ENCODE measurements at regions not wholly inside any gene's neighbourhood (a gene's known extent, or its start where the extent isn't known, plus 50 kb on each side); places are given as distances from the start of the nearest gene placed in this dataset.

DNA sequence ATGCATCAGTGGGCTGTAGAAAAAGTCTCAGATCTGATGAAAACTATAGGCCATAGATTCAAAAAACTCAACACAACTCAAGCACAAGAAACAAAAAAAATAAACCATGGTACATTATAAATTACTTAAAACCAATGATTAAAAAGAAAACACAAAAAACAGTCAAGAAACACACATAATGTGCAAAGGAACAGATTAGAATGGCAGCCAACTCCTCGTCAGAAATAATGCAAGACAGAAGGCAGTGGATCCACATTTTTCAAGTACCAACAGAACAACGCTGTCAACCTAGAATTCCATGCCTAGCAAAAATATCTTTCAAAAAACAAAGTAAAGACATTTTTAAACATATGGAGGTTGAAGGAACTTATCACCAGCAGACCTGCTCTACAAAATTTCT, 69.7 kb downstream of the PSMB1 start:
- in situ Hi-C loops (cut with MboI; ENCODE audit: low pct_unique_long_range_greater_than_20kb, low sequenced_read_pairs): no loop called here
- DNase-seq: no peak

DNA sequence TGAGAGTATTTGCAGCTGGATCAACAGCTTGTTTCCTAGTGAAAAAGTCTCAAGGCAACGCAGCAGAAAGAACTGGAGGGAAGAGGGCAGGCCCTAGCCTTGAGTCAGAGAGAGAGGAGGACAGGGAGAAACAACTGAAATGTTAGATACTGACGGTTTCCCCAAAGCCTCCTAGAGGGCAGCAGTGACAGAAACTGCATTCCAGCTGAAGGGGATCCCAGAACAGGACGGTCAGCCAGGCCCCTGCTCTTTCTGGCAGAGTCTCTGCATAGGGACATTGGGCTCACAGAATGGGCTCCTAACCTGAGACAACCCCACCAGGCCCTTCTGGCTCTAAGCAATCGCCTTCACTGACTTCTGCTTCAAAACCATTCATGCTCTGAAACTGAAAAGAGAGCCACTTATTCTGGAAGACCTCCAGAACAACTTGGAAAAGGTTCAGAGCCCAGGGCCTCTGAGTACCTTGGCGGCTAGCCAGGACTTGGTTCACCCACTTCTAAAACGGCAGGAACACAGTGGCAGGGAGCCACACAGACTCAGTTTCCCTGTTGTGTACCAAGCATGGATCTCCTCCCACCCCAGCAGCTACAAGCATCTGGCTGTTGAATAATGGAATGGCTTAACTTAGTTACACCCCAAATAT, 72.9 kb downstream of the PSMB1 start:
- in situ Hi-C loops (cut with MboI; ENCODE audit: low pct_unique_long_range_greater_than_20kb, low sequenced_read_pairs): no loop called here
- no peak for DNase-seq

DNA sequence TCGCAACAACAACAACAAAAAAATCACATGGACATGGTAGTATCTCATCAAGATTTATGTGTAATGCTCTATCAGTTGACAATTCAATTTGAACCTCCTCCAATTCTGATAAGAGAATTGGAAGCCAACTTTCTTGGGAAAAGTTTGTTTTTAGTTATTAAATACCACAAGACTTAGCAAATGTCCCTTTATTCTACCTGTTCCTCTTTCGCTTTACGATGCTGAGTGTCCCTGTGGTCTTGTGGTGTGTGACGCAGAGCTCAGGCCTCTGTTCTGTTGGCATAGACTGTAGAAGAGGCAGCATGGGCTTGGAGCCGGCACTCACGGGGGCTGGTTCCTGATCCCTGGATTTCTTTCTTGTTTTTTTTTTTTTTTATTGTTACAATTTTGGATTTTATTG, 76.7 kb downstream of the PSMB1 start:
- DNase-seq: peak; percentile 23
- in situ Hi-C loops (cut with MboI; ENCODE audit: low pct_unique_long_range_greater_than_20kb, low sequenced_read_pairs): no loop called here

DNA sequence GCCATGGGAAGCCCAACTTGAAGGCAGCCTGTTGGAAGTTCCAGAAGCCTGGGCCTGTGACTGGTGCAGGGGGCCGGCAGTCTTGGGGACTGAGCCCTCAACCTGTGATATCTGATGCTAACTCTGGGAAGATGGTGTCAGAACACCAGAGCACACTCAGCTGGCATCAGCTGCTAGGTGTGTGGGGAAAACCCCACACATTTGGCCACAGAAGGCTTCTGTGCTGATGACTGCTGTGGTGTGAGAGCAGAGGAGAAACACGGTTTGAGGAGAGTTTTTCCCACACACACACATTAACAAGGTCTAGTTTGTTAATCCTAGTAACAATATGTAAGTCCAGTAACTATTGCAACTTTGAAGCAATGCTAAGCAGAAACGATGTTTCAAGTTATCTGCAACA, 78.0 kb downstream of the PSMB1 start:
- in situ Hi-C loops (cut with MboI; ENCODE audit: low pct_unique_long_range_greater_than_20kb, low sequenced_read_pairs): no loop called here
- DNase-seq: no peak

DNA sequence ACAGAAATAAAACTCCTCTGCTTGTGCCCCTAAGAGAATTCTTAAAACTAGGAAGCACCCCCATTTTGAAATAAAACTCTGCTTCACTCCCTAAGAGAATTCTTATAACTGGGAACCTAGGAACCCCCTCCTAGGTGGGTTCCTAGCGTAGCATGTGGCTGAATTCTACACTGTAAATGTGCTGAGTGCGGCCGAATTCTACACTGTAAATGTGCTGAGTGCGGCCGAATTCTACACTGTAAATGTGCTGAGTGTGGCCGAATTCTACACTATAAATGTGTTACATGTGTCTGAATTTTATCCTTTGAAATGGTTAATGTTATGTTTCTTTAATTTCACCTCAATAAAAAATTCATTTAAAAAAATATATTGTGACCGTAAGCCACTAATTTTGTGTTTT, 79.3 kb downstream of the PSMB1 start:
- in situ Hi-C loops (cut with MboI; ENCODE audit: low pct_unique_long_range_greater_than_20kb, low sequenced_read_pairs): no loop called here
- DNase-seq: no peak

DNA sequence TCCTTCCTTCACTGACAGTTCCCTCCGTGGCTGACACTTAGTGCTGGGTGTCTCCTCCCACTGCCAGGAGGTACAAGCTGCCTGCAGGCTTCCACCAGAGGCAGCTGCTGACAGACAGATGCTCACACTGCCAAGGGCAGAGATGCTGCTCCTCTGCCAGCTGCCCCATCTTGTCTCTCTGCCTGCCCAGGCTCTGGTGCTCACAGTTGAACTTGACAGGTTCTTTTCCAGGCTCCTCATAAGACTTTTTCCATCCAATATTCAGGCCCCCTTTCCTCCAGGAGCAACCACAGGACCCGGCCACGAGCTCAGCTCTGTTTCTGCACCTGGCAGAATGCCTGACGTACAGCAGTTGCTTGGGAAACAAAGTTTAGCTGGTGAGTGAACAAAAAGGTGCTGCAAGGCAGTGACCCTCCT, 79.8 kb downstream of the PSMB1 start:
- DNase-seq: no peak
- in situ Hi-C loops (cut with MboI; ENCODE audit: low pct_unique_long_range_greater_than_20kb, low sequenced_read_pairs): no loop called here

DNA sequence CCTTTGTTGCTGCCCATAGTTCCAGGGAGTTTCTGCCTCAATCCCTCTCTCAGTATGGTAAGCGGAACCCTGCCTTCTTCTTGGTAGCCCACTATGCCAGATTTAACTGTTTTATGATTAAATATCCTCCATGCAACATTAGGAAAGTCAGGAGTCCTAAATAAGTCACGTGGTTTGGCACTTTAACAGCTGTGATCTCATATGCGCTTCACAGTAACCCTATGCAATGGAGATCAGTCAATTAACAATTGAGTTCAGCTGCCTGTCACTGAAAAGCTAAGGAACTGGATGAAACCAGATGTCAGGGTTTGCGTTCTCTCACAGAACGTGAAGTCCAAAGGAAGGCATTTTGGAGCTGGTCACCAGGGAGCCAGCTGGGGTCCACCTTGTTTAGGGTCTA, 81.6 kb downstream of the PSMB1 start:
- no peak for DNase-seq
- in situ Hi-C loops (cut with MboI; ENCODE audit: low pct_unique_long_range_greater_than_20kb, low sequenced_read_pairs): no loop called here

DNA sequence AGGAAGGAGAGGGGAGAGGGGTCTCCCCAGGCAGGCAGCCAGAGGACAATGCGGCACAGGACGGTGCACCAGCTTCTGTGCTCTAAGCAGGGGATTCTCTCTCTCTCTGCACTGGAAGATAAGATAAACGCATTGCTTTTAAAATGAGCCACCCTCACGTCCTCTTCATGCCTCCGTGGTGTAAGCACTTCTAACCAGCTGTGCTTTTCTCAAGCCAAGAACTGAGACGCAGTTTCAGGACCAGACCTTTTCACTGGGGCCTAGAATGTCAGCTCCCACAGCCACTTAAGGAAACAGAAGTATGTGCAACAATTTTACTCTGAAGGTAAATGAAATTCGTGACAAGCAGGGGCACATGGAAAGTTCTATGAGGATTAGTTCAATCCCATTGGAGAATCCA, 82.4 kb downstream of the PSMB1 start:
- in situ Hi-C loops (cut with MboI; ENCODE audit: low pct_unique_long_range_greater_than_20kb, low sequenced_read_pairs): no loop called here
- DNase-seq: no peak

DNA sequence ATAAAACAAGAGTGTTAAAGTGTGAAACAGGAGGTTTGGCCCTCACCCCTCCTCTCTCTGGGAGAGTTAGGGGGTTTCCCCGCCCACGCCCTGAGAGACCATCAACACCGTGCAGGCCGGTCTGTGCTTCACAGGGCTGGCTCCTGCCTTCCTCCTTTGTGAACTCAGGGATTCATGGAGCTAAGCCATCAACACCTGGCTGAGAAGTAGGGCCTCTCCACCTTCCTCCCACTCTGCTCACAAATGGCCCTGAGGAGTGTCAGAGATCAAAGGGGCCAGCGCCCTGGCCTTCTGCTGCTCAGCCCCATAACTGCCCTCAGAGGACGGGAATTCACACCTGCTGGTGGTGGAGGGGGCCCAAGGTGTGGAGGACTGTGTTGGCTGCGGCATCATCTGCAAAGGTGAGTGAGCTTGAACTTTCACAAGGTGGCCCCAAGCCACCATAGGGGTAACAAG, 88.6 kb downstream of the PSMB1 start:
- in situ Hi-C loops (cut with MboI; ENCODE audit: low pct_unique_long_range_greater_than_20kb, low sequenced_read_pairs): no loop called here
- DNase-seq: no peak

DNA sequence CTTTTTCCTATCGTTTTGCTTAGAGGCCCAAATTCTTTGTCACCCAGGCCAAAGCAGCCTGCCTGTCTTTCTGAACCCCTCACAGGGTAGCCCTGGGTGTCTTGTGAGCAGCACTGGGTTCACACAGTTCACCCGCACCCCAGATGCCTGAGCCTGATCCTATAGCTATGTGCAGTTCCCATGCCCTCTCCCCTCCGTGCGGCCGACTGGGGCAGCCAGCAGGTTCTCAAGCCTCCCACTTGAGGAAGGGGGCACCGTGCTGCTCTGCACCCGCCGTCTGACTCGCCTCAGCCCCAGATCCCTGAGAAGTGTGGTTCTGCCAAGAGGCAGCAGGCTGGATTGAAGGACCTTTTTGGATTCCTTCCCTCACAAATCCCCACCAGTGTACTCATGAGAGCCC, 89.0 kb downstream of the PSMB1 start:
- DNase-seq: no peak
- in situ Hi-C loops (cut with MboI; ENCODE audit: low pct_unique_long_range_greater_than_20kb, low sequenced_read_pairs): no loop called here

DNA sequence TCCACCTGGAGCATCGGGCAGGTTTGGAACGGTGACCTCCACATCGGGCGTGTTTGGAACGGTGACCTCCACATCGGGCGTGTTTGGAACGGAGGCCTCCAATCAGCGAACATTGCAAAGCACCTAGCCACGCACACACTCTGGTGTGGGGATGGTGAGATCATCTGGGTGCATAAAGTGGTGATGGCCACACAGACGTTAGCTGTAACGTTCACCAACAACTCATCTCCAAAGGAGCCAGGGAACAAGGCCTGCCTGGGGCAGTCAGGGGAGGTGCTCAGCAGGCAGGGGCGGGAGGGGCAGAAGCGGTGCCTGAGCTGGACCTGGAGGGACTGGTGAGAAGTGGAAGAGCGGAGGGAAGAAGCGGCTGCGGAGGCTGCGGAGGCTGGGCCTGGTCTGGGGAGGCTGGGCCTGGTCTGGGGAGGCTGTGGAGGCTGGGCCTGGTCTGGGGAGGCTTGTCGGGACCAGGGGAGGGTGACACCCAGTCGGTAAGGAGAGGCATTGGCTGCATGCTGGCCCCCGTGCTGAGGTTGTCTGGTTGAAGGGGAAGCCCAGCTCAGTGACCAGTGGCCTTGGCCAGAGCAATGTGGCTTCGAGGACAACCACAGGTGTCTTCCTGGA, 89.9 kb downstream of the PSMB1 start:
- no peak for DNase-seq
- in situ Hi-C loops (cut with MboI; ENCODE audit: low pct_unique_long_range_greater_than_20kb, low sequenced_read_pairs): no loop called here

DNA sequence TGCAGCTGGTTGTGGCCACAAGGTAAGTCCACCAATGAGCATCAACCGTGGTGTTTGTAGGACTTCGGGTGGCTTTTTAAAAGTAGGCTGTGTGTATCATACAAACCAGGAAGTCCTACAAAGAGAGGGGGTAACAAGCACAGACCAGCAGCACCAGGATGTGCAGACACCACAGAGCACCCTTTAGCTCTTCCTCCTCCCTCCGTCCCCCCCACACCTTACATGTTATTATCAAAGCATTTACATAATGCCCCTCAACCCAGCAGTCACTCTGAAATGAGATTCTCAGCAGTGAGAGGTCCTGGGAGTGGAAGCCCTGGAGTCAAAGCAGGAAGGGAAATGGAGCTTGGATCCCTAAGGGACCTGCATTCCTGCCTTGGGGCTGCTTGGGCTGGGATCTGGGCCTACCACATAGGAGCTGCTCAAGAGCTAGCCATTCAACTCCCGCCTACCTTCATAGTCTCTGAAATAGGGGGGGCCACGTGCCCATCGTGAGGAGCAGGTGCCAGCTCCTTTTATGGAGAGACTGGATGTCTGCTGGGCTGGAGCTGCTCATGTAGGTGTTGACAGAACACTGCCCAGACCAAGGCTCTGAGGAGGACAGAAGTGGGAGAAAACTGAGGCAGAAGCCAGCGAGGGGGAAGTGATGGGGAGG, 90.6 kb downstream of the PSMB1 start:
- no peak for DNase-seq
- in situ Hi-C loops (cut with MboI; ENCODE audit: low pct_unique_long_range_greater_than_20kb, low sequenced_read_pairs): no loop called here

DNA sequence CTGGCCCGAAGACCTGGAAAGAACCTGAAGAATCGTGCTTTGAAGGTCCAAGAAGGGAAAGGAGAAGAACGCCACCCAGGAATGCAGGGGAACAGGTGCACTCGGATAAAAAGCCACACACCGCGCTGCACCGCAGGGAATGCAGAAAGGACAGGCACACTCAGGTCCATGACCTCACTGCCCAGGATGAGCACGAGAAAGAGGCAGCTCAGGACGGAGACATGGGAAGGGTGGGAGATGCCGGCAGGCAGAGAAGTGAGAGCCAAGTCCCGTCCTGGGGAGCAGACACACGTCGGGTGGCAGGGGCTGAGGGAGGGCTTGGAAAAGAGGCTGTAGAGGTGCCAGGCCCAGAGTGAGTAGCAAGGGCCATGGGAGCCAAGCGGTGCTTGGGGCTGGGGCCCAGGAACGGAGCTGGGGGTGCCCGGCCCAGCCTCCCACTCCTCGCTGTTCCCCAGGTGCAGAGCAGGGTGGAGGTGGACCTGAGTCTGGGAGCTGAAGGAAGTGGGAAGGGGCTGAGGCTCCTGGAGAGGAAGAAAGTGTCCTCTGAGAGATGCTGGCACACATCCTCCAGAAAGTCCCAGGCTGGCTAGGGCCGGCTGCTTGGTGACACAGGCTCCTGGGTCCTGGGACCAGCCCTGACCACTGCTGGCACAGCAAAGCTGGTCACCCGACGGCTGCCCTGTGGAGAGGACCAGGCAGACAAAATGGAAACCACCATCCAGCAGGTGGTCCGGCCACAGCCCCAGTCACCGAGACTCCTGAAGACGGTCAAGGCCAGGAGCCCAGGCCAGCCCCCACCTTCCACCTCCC, 91.3 kb downstream of the PSMB1 start:
- in situ Hi-C loops (cut with MboI; ENCODE audit: low pct_unique_long_range_greater_than_20kb, low sequenced_read_pairs): no loop called here
- DNase-seq: no peak

DNA sequence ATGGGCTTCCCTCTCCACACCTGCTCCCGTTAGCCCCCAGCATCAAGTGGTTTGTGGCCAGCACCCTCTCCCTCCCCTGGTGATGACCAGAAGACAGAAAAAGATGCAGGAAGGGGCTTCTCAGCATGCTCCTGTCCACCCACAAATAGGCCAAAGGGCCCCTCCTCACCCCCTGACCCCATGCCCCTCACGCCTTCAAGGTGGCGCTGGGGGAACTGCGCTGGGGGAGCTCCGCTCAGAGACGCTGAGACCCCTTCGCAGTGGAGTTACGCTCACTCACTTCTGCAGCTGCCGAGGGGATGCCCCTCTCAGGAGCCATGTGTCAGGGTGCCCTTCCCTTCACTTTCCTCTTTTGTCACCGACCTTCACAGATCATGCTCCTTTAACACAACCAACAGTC, 92.0 kb downstream of the PSMB1 start:
- in situ Hi-C loops (cut with MboI; ENCODE audit: low pct_unique_long_range_greater_than_20kb, low sequenced_read_pairs): no loop called here
- DNase-seq: no peak

DNA sequence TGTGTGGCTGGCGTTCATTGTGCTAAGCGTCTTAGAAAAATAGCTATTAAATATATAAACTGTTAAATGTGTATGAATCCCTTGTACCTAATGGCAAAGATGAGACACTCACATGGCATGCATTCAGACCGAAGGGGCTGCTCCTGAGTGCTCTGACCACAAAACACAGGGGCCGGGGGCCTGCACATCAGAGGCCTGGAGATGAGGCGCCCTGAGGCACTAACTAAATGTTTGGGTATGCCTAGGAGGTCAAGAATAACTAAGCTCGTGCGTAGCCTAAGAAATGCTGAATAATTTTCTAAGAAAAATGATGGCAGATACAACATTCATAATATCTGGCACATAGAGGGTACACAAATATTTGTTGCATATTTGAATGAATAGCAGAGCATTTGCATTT, 92.5 kb downstream of the PSMB1 start:
- in situ Hi-C loops (cut with MboI; ENCODE audit: low pct_unique_long_range_greater_than_20kb, low sequenced_read_pairs): no loop called here
- no peak for DNase-seq

DNA sequence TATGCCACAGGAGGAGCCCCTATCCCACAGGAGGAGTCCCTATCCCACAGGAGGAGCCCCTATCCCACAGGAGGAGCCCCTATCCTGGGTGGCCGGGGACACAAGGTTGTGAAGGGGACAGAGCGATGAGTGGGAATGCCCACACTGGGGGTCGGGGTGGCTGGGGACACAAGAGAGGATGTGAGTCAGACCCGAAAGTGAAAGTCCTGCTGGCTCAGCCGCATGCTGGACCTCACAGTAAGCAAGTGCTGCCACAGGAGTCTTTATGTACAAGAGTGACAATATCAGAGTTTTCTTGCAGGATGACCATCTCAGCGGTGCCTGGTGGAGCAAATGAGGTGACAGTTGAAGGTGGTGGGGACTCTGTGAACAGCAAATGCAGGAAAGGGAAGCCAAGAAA, 93.7 kb downstream of the PSMB1 start:
- peak; percentile 8 for DNase-seq
- in situ Hi-C loops (cut with MboI; ENCODE audit: low pct_unique_long_range_greater_than_20kb, low sequenced_read_pairs): no loop called here

DNA sequence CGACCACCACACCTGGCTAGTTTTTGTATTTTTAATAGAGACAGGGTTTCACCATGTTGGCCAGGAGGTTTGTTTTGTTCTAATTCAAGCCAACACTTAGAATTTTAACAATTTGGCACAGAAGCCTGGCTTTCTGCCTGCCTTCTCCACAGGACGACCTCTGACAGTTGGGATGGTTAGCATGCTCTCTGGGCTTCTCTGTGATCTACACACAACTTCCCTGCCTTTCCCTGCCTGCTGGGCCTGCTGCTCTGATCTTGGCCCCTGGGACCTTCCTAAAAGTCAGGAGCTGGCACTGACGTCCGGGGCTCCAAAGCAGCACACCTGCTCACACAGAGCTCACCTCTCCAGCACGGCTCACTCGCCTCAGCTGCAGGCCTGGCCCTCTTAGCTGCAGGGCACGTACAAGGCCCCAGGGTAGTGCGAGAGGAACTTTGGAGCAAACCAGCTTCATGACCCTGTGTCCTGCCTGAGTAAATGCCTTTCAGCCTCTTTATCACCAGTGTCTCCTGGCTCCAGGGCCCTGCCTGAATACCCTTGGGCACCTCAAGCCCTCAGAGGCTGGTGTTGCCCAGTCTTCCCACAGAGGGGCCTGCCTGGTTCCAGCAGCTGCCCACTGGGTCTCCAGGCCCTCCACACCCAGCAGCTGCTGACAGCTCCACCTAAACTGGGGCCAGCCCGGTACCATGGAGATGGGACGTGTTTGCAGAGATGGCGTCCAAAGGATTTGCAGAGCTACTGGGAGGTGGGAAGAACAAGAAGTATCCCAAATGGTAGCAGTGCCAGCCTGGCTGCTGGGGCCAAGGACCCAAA, 96.0 kb downstream of the PSMB1 start:
- no peak for DNase-seq
- in situ Hi-C loops (cut with MboI; ENCODE audit: low pct_unique_long_range_greater_than_20kb, low sequenced_read_pairs): no loop called here

All from KBM-7 (cell line).